ENCODE measurements at regions not wholly inside any gene's neighbourhood (a gene's known extent, or its start where the extent isn't known, plus 50 kb on each side); places are given as distances from the start of the nearest gene placed in this dataset.
A peak's percentile ranks its signal among the peaks of the same experiment; 100 is the strongest.
"Not testable (repeated sequence)": the region's sequence is repeated elsewhere in the genome, so short reads cannot be mapped to it uniquely, and the experiment has no call there.

- no peaks in the 10 kb centered on the region for H3K36me3 ChIP-seq (replicated peaks)
- H3K27ac ChIP-seq = no peak overlapping the region
- in situ Hi-C loops (cut with HindIII; ENCODE audit: low pct_ligation_motif_present, low sequenced_read_pairs) = no loop called here
- no peak for DNase-seq
- TF ChIP-seq CTCF (IDR thresholded peaks at IDR 0.05; ENCODE audit: low read depth, low read length, missing control alignments) = no peak
- H3K27me3 ChIP-seq (replicated peaks) = no peaks in the 10 kb centered on the region
- H3K4me3 ChIP-seq (ENCODE audit: low read depth, low read length) = no peak overlapping the region
These were observed 525.8 kb downstream of the NLGN4X start for GRCh38 chrX:5702890-5703289.

GRCh38 chrX:5695971-5696370, 532.7 kb downstream of the NLGN4X start:
- no peak overlapping the region for H3K27ac ChIP-seq
- TF ChIP-seq CTCF (IDR thresholded peaks at IDR 0.05; ENCODE audit: low read depth, low read length, missing control alignments) = no peak
- no peak for DNase-seq
- H3K4me3 ChIP-seq (ENCODE audit: low read depth, low read length) = no peak overlapping the region
- in situ Hi-C loops (cut with HindIII; ENCODE audit: low pct_ligation_motif_present, low sequenced_read_pairs) = no loop called here
- no peaks in the 10 kb centered on the region for H3K36me3 ChIP-seq (replicated peaks)
- no peaks in the 10 kb centered on the region for H3K27me3 ChIP-seq (replicated peaks)

GRCh38 chrX:5683996-5684395, 544.7 kb downstream of the NLGN4X start:
- no peak for DNase-seq
- H3K4me3 ChIP-seq (ENCODE audit: low read depth, low read length) = no peak overlapping the region
- H3K27me3 ChIP-seq (replicated peaks) = no peaks in the 10 kb centered on the region
- no peak overlapping the region for H3K27ac ChIP-seq
- in situ Hi-C loops (cut with HindIII; ENCODE audit: low pct_ligation_motif_present, low sequenced_read_pairs) = no loop called here
- H3K36me3 ChIP-seq (replicated peaks) = no peaks in the 10 kb centered on the region
- no peak for TF ChIP-seq CTCF (IDR thresholded peaks at IDR 0.05; ENCODE audit: low read depth, low read length, missing control alignments)

GRCh38 chrX:5681159-5681558, 547.5 kb downstream of the NLGN4X start:
- peak; percentile 36 for TF ChIP-seq CTCF (IDR thresholded peaks at IDR 0.05; ENCODE audit: low read depth, low read length, missing control alignments)
- H3K27ac ChIP-seq = no peak overlapping the region
- H3K27me3 ChIP-seq (replicated peaks) = no peaks in the 10 kb centered on the region
- in situ Hi-C loops (cut with HindIII; ENCODE audit: low pct_ligation_motif_present, low sequenced_read_pairs) = no loop called here
- no peak for DNase-seq
- no peaks in the 10 kb centered on the region for H3K36me3 ChIP-seq (replicated peaks)
- no peak overlapping the region for H3K4me3 ChIP-seq (ENCODE audit: low read depth, low read length)

- Histone ChIP-seq H3K27me3 (replicated peaks) (no peaks in the 10 kb centered on the region), H3K27ac (no peak overlapping the region), H3K4me3 (ENCODE audit: low read depth, low read length) (no peak overlapping the region), H3K36me3 (replicated peaks) (no peaks in the 10 kb centered on the region)
- no peak for DNase-seq
- in situ Hi-C loops (cut with HindIII; ENCODE audit: low pct_ligation_motif_present, low sequenced_read_pairs) = no loop called here
- no peak for TF ChIP-seq CTCF (IDR thresholded peaks at IDR 0.05; ENCODE audit: low read depth, low read length, missing control alignments)
These were observed 554.6 kb downstream of the NLGN4X start for GRCh38 chrX:5674036-5674435.

GRCh38 chrX:5672099-5672498, 556.6 kb downstream of the NLGN4X start:
- DNase-seq = no peak
- Histone ChIP-seq H3K27me3 (replicated peaks) (no peaks in the 10 kb centered on the region), H3K36me3 (replicated peaks) (no peaks in the 10 kb centered on the region), H3K27ac (no peak overlapping the region), H3K4me3 (ENCODE audit: low read depth, low read length) (no peak overlapping the region)
- no peak for TF ChIP-seq CTCF (IDR thresholded peaks at IDR 0.05; ENCODE audit: low read depth, low read length, missing control alignments)
- in situ Hi-C loops (cut with HindIII; ENCODE audit: low pct_ligation_motif_present, low sequenced_read_pairs) = no loop called here

- in situ Hi-C loops (cut with HindIII; ENCODE audit: low pct_ligation_motif_present, low sequenced_read_pairs); DNase-seq; H3K27ac ChIP-seq; H3K27me3 ChIP-seq (replicated peaks); H3K36me3 ChIP-seq (replicated peaks); H3K4me3 ChIP-seq (ENCODE audit: low read depth, low read length): not testable (repeated sequence)
These were observed 562.0 kb downstream of the NLGN4X start for GRCh38 chrX:5666689-5667088.

Measured in brain microvascular endothelial cell (primary cell).